GM23338 (cell line): ENCODE measurements at regions not wholly inside any gene's neighbourhood (a gene's known extent, or its start where the extent isn't known, plus 50 kb on each side); places are given as distances from the start of the nearest gene placed in this dataset.

Experiments
- ATAC-seq: fragments of 200-7000 bp; cut with Tn5 transposase; 3 replicates; pipeline ENCODE4 v1.9.1; 2020
- DNase-seq: peaks from one replicate; pipeline ENCODE4 v3.0.0-alpha.2; 2015; ENCODE audit warnings: low spot score
- H2AFZ ChIP-seq: fragments of 200-600 bp; sonication (generic); 2 replicates; pipeline ENCODE4 v1.8.0; 2016; ENCODE audit warnings: antibody characterized with exemption, mild to moderate bottlenecking, moderate library complexity
- H3F3A ChIP-seq: fragments of 200-600 bp; sonication (generic); replicated peaks from 2 replicates; pipeline ENCODE4 v1.8.0; 2017; ENCODE audit warnings: antibody characterized with exemption, mixed run types, low read depth
- H3K27ac ChIP-seq: fragments of 200-600 bp; sonication (generic); 2 replicates; pipeline ENCODE4 v1.6.1; 2016; ENCODE audit warnings: low read depth
- H3K27me3 ChIP-seq: fragments of 200-600 bp; sonication (generic); 2 replicates; pipeline ENCODE4 v1.8.0; 2016; ENCODE audit warnings: mild to moderate bottlenecking, mixed run types, moderate library complexity; ENCODE audit not compliant: insufficient read depth
- H3K36me3 ChIP-seq: fragments of 200-600 bp; sonication (generic); 2 replicates; pipeline ENCODE4 v1.8.0; 2016; ENCODE audit warnings: mild to moderate bottlenecking; ENCODE audit not compliant: insufficient read depth
- H3K4me1 ChIP-seq: fragments of 200-600 bp; sonication (generic); 2 replicates; pipeline ENCODE4 v1.8.0; 2016; ENCODE audit warnings: mild to moderate bottlenecking, moderate library complexity; ENCODE audit not compliant: insufficient read depth
- H3K4me2 ChIP-seq: fragments of 200-600 bp; sonication (generic); 2 replicates; pipeline ENCODE4 v1.7.1; 2017; ENCODE audit warnings: mixed run types
- H3K4me3 ChIP-seq: fragments of 200-600 bp; sonication (generic); 2 replicates; pipeline ENCODE4 v1.6.1; 2016; ENCODE audit warnings: mixed run types
- H3K79me2 ChIP-seq: fragments of 200-600 bp; sonication (generic); replicated peaks from 2 replicates; pipeline ENCODE4 v1.8.0; 2017; ENCODE audit warnings: mild to moderate bottlenecking; ENCODE audit not compliant: insufficient read depth
- H3K9me2 ChIP-seq: fragments of 200-600 bp; sonication (generic); 2 replicates; pipeline ENCODE4 v1.8.0; 2017; ENCODE audit not compliant: insufficient read depth
- H4K20me1 ChIP-seq: fragments of 200-600 bp; sonication (generic); replicated peaks from 2 replicates; pipeline ENCODE4 v1.8.0; 2017; ENCODE audit warnings: mild to moderate bottlenecking; ENCODE audit not compliant: insufficient read depth
- H3K27ac Mint-ChIP-seq: 2 replicates; pipeline ENCODE4 v1.8.0; 2020; ENCODE audit warnings: inconsistent platforms, mild to moderate bottlenecking, moderate library complexity, mixed read lengths
- H3K27me3 Mint-ChIP-seq: 3 replicates; pipeline ENCODE4 v1.8.0; 2022; ENCODE audit warnings: low read depth, mild to moderate bottlenecking, moderate library complexity, mixed read lengths, inconsistent platforms; ENCODE audit not compliant: insufficient read depth, poor library complexity
- H3K36me3 Mint-ChIP-seq: 3 replicates; pipeline ENCODE4 v1.8.0; 2021; ENCODE audit warnings: low read depth, mild to moderate bottlenecking, inconsistent platforms, moderate library complexity, mixed read lengths
- H3K4me1 Mint-ChIP-seq: 3 replicates; pipeline ENCODE4 v1.8.0; 2020; ENCODE audit warnings: mild to moderate bottlenecking, inconsistent platforms, mixed read lengths
- H3K4me3 Mint-ChIP-seq: 3 replicates; pipeline ENCODE4 v1.8.0; 2021; ENCODE audit warnings: moderate library complexity, mild to moderate bottlenecking, inconsistent platforms, mixed read lengths
- H3K9me3 Mint-ChIP-seq: 3 replicates; pipeline ENCODE4 v1.8.0; 2020; ENCODE audit warnings: moderate library complexity, mild to moderate bottlenecking, inconsistent platforms, mixed read lengths
- CREB1 ChIP-seq: fragments of 250-450 bp; sonication (Bioruptor Pico); IDR thresholded peaks from 2 replicates; pipeline ENCODE4 v1.5.0; 2020; ENCODE audit warnings: low read depth, mild to moderate bottlenecking, moderate library complexity
- CTCF ChIP-seq, 2 experiments: fragments of 200-600 bp in 1 of 2; sonication (generic) in 1 of 2; conservative IDR thresholded peaks; 2 replicates each; pipeline versions ENCODE4 v1.5.1 to v1.6.1; 2016 to 2017; ENCODE audit warnings: antibody characterized with exemption in 2 of 2, low read depth in 2 of 2, mild to moderate bottlenecking in 2 of 2, moderate library complexity in 1 of 2
- ETS1 ChIP-seq: IDR thresholded peaks from 2 replicates; pipeline ENCODE4 v1.6.1; 2016; ENCODE audit warnings: antibody characterized with exemption
- EZH2 ChIP-seq: fragments of 200-600 bp; sonication (generic); IDR thresholded peaks from one replicate; pipeline ENCODE4 v1.8.0; 2017; ENCODE audit warnings: antibody characterized with exemption, mild to moderate bottlenecking, low read depth; ENCODE audit not compliant: unreplicated experiment
- JUNB ChIP-seq: IDR thresholded peaks from one replicate; pipeline ENCODE4 v1.6.1; 2016; ENCODE audit warnings: antibody characterized with exemption; ENCODE audit not compliant: unreplicated experiment
- POLR2AphosphoS5 ChIP-seq: IDR thresholded peaks from 2 replicates; pipeline ENCODE4 v1.6.1; 2016; ENCODE audit warnings: antibody characterized with exemption, low read depth
- REST ChIP-seq: IDR thresholded peaks from one replicate; pipeline ENCODE4 v1.6.1; 2018; ENCODE audit warnings: antibody characterized with exemption; ENCODE audit not compliant: unreplicated experiment
- STAT1 ChIP-seq: IDR thresholded peaks from one replicate; pipeline ENCODE4 v1.6.1; 2016; ENCODE audit warnings: antibody characterized with exemption; ENCODE audit not compliant: unreplicated experiment
- ZNF114 ChIP-seq: fragments of 250-450 bp; sonication (Bioruptor Pico); IDR thresholded peaks from 2 replicates; pipeline ENCODE4 v1.5.0; 2020; ENCODE audit warnings: mild to moderate bottlenecking, moderate library complexity
- ZNF331 ChIP-seq: fragments of 250-450 bp; sonication (Bioruptor Pico); IDR thresholded peaks from 2 replicates; pipeline ENCODE4 v1.5.0; 2020; ENCODE audit warnings: low read depth, mild to moderate bottlenecking, moderate library complexity

GRCh38 chr6:71579902-71580301, 291.3 kb downstream of the OGFRL1 start (continued):
- no peak for TF ChIP-seq CTCF (conservative IDR thresholded peaks at IDR 0.05; ENCODE audit: low read depth in 2 of 2)
- no peak for TF ChIP-seq CREB1 (CRISPR knock-in tag)
- TF ChIP-seq ETS1: no peak
- TF ChIP-seq REST: no peak

GRCh38 chr6:71582820-71583219, 294.2 kb downstream of the OGFRL1 start:
- no peaks in the 10 kb centered on the region for H3K9me3 Mint-ChIP-seq
- H3K36me3 Mint-ChIP-seq: no peaks in the 10 kb centered on the region
- peaks cover 3% of the 10 kb centered on the region for H3K27me3 Mint-ChIP-seq
- H3K4me3 ChIP-seq: no peak overlapping the region
- no peak for DNase-seq
- no peak overlapping the region for H2AFZ ChIP-seq
- no peak overlapping the region for H3K4me3 Mint-ChIP-seq
- no peaks in the 10 kb centered on the region for H3K9me2 ChIP-seq
- H3K27me3 ChIP-seq: no peaks in the 10 kb centered on the region
- no peaks in the 10 kb centered on the region for H3K4me1 Mint-ChIP-seq
- H3K4me1 ChIP-seq: no peaks in the 10 kb centered on the region
- H3K4me2 ChIP-seq: no peak overlapping the region
- no peaks in the 10 kb centered on the region for H3F3A ChIP-seq
- no peaks in the 10 kb centered on the region for H3K36me3 ChIP-seq
- no peaks in the 10 kb centered on the region for H3K79me2 ChIP-seq
- no peaks in the 10 kb centered on the region for H4K20me1 ChIP-seq
- no peak overlapping the region for H3K27ac ChIP-seq
- ATAC-seq: no peak
- H3K27ac Mint-ChIP-seq: no peak overlapping the region
- TF ChIP-seq POLR2AphosphoS5 (no peak), ZNF114 (CRISPR knock-in tag) (no peak), EZH2 (no peak), ZNF331 (CRISPR knock-in tag) (no peak), CREB1 (CRISPR knock-in tag) (no peak), STAT1 (no peak), REST (no peak), CTCF (conservative IDR thresholded peaks at IDR 0.05; ENCODE audit: low read depth in 2 of 2) (no peak), JUNB (no peak), ETS1 (no peak)
